WTC11 (cell line): ENCODE measurements at regions not wholly inside any gene's neighbourhood (a gene's known extent, or its start where the extent isn't known, plus 50 kb on each side); places are given as distances from the start of the nearest gene placed in this dataset.

Experiments used
- ARID4B ChIP-seq: sonication (generic); formaldehyde crosslinking; IDR thresholded peaks from 2 replicates; pipeline ENCODE4 v1.8.0; 2023; ENCODE audit warnings: missing genetic modification reagents, mild to moderate bottlenecking, borderline replicate concordance
- ATF3 ChIP-seq: sonication (generic); formaldehyde crosslinking; conservative IDR thresholded peaks from 2 replicates; pipeline ENCODE4 v1.8.1; 2022; ENCODE audit warnings: mild to moderate bottlenecking, missing genetic modification reagents
- CTCF ChIP-seq: fragments of 200-600 bp; IDR thresholded peaks from 2 replicates; pipeline ENCODE4 v1.8.0; 2022; ENCODE audit warnings: antibody characterized with exemption
- E2F4 ChIP-seq: sonication (generic); formaldehyde crosslinking; IDR thresholded peaks from 2 replicates; pipeline ENCODE4 v1.8.1; 2022; ENCODE audit warnings: low read depth, mild to moderate bottlenecking, moderate library complexity, missing genetic modification reagents, borderline replicate concordance
- ESRRA ChIP-seq: sonication (generic); formaldehyde crosslinking; IDR thresholded peaks from 2 replicates; pipeline ENCODE4 v1.8.1; 2022; ENCODE audit warnings: mild to moderate bottlenecking, missing genetic modification reagents, borderline replicate concordance
- KAT7 ChIP-seq: sonication (generic); formaldehyde crosslinking; IDR thresholded peaks from 2 replicates; pipeline ENCODE4 v1.8.1; 2023; ENCODE audit warnings: missing genetic modification reagents, mild to moderate bottlenecking, borderline replicate concordance
- MAX ChIP-seq: sonication (generic); formaldehyde crosslinking; IDR thresholded peaks from 2 replicates; pipeline ENCODE4 v1.8.0; 2022; ENCODE audit warnings: mild to moderate bottlenecking, missing genetic modification reagents
- MYBL2 ChIP-seq: sonication (generic); formaldehyde crosslinking; IDR thresholded peaks from 2 replicates; pipeline ENCODE4 v1.8.1; 2023; ENCODE audit warnings: mild to moderate bottlenecking, moderate library complexity, missing genetic modification reagents
- NFE2L1 ChIP-seq: sonication (generic); formaldehyde crosslinking; IDR thresholded peaks from 2 replicates; pipeline ENCODE4 v1.8.1; 2023; ENCODE audit warnings: missing genetic modification reagents
- NFYB ChIP-seq: sonication (generic); formaldehyde crosslinking; conservative IDR thresholded peaks from 2 replicates; pipeline ENCODE4 v1.8.0; 2022; ENCODE audit warnings: low read depth, missing genetic modification reagents
- NR2C2 ChIP-seq: sonication (generic); formaldehyde crosslinking; IDR thresholded peaks from 2 replicates; pipeline ENCODE4 v1.8.0; 2022; ENCODE audit warnings: mild to moderate bottlenecking, missing genetic modification reagents
- TEAD1 ChIP-seq: sonication (generic); formaldehyde crosslinking; IDR thresholded peaks from 2 replicates; pipeline ENCODE4 v1.8.0; 2022; ENCODE audit warnings: mild to moderate bottlenecking, missing genetic modification reagents
- ZNF232 ChIP-seq: sonication (generic); formaldehyde crosslinking; IDR thresholded peaks from 2 replicates; pipeline ENCODE4 v1.8.0; 2022; ENCODE audit warnings: mild to moderate bottlenecking, missing genetic modification reagents

- TF ChIP-seq NR2C2 (CRISPR knock-in tag) (no peak), E2F4 (CRISPR knock-in tag) (no peak), CTCF (no peak), ARID4B (CRISPR knock-in tag) (no peak), NFYB (no peak), KAT7 (CRISPR knock-in tag) (no peak), MAX (CRISPR knock-in tag) (no peak), NFE2L1 (CRISPR knock-in tag) (no peak), TEAD1 (CRISPR knock-in tag) (no peak), ATF3 (CRISPR knock-in tag) (no peak), MYBL2 (CRISPR knock-in tag) (no peak), ESRRA (CRISPR knock-in tag) (no peak), ZNF232 (CRISPR knock-in tag) (no peak)
Measured at GRCh38 chr13:108408672-108409071, 139.2 kb downstream of the TNFSF13B start.
